ENCODE measurements at regions not wholly inside any gene's neighbourhood (a gene's known extent, or its start where the extent isn't known, plus 50 kb on each side); places are given as distances from the start of the nearest gene placed in this dataset.

DNA sequence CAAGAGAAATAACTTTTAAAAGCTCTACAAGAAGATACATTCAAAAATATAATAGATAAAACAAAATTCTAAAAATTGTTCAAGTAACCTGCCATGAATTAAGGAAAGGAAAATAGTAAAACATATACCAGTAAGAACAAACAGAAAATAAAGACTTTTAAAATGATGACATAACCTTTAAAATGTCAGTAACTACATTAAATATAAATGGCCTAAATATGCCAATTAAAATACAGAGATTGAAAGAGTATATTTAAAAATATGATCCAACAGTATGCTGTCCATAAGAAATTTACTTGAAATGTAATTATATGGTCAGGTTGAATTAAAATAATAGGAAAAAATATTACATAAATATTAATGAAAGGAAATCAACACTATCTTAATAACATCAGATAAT is 911.7 kb upstream of the POU3F3 start:
- Histone ChIP-seq H4K20me1 (ENCODE audit: insufficient read depth) (no peaks in the 10 kb centered on the region), H3K4me2 (no peak overlapping the region), H3K79me2 (ENCODE audit: insufficient read depth) (no peaks in the 10 kb centered on the region), H3K9me2 (no peaks in the 10 kb centered on the region), H3K9me3 (peaks cover 10% of the 10 kb centered on the region; the same call in 1 of the 2 replicates), H3F3A (replicated peaks; ENCODE audit: insufficient read depth) (no peaks in the 10 kb centered on the region), H3K4me3 (ENCODE audit: low read depth in 2 of 2, low read length in 1 of 2) (no peak overlapping the region), H3K4me1 (ENCODE audit: control insufficient read depth in 1 of 2, insufficient read depth in 2 of 2, low read depth in 1 of 2, low read length in 1 of 2) (no peaks in the 10 kb centered on the region), H3K27me3 (ENCODE audit: insufficient read depth) (no peaks in the 10 kb centered on the region), H3K27ac (ENCODE audit: low read depth in 2 of 2, low read length in 1 of 2) (no peak overlapping the region), H3K36me3 (replicated peaks in 1 of 2; ENCODE audit: control insufficient read depth in 1 of 2, insufficient read depth in 2 of 2, low read length in 1 of 2) (no peaks in the 10 kb centered on the region), H2AFZ (ENCODE audit: low read depth) (no peak overlapping the region), H3K9ac (no peak overlapping the region)
- DNase-seq: no peak
- ChIA-PET CTCF (no interaction called here), POLR2A (no interaction called here)
- TF ChIP-seq CTCF (IDR thresholded peaks at IDR 0.05) (no peak), RXRA (IDR thresholded peaks at IDR 0.05; ENCODE audit: borderline replicate concordance, low read depth) (no peak), MXI1 (IDR thresholded peaks at IDR 0.05; ENCODE audit: low read depth, low read length) (no peak), EP300 (IDR thresholded peaks at IDR 0.05; ENCODE audit: borderline replicate concordance in 1 of 2, low read depth in 1 of 2, low read length in 1 of 2) (no peak), MEF2A (IDR thresholded peaks at IDR 0.05; ENCODE audit: borderline replicate concordance, low read depth) (no peak), RAD21 (IDR thresholded peaks at IDR 0.05; ENCODE audit: low read length) (no peak), TCF12 (IDR thresholded peaks at IDR 0.05) (no peak), GATA2 (CRISPR knock-in tag; IDR thresholded peaks at IDR 0.05) (no peak), NFIC (IDR thresholded peaks at IDR 0.05; ENCODE audit: borderline replicate concordance) (no peak), RCOR1 (IDR thresholded peaks at IDR 0.05; ENCODE audit: low read length) (no peak)
- TF ChIP-seq, protein P1, sequence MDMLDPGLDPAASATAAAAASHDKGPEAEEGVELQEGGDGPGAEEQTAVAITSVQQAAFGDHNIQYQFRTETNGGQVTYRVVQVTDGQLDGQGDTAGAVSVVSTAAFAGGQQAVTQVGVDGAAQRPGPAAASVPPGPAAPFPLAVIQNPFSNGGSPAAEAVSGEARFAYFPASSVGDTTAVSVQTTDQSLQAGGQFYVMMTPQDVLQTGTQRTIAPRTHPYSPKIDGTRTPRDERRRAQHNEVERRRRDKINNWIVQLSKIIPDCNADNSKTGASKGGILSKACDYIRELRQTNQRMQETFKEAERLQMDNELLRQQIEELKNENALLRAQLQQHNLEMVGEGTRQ (IDR thresholded peaks at IDR 0.05; ENCODE audit: borderline replicate concordance, low read depth, low read length): no peak
- TF ChIP-seq, protein P2, sequence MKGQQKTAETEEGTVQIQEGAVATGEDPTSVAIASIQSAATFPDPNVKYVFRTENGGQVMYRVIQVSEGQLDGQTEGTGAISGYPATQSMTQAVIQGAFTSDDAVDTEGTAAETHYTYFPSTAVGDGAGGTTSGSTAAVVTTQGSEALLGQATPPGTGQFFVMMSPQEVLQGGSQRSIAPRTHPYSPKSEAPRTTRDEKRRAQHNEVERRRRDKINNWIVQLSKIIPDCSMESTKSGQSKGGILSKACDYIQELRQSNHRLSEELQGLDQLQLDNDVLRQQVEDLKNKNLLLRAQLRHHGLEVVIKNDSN (IDR thresholded peaks at IDR 0.05; ENCODE audit: borderline replicate concordance, low read depth): no peak
- TF ChIP-seq, protein P3, sequence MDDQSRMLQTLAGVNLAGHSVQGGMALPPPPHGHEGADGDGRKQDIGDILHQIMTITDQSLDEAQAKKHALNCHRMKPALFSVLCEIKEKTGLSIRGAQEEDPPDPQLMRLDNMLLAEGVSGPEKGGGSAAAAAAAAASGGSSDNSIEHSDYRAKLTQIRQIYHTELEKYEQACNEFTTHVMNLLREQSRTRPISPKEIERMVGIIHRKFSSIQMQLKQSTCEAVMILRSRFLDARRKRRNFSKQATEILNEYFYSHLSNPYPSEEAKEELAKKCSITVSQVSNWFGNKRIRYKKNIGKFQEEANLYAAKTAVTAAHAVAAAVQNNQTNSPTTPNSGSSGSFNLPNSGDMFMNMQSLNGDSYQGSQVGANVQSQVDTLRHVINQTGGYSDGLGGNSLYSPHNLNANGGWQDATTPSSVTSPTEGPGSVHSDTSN (IDR thresholded peaks at IDR 0.05): no peak

- POLR2A ChIA-PET: no interaction called here
- Histone ChIP-seq H3K36me3 (replicated peaks in 1 of 2; ENCODE audit: control insufficient read depth in 1 of 2, insufficient read depth in 2 of 2, low read length in 1 of 2) (no peaks in the 10 kb centered on the region), H3F3A (replicated peaks; ENCODE audit: insufficient read depth) (no peaks in the 10 kb centered on the region), H3K27ac (ENCODE audit: low read depth in 2 of 2, low read length in 1 of 2) (no peak overlapping the region), H3K4me2 (no peak overlapping the region), H2AFZ (ENCODE audit: low read depth) (no peak overlapping the region), H3K9me2 (no peaks in the 10 kb centered on the region), H3K27me3 (ENCODE audit: insufficient read depth) (no peaks in the 10 kb centered on the region), H3K4me3 (ENCODE audit: low read depth in 2 of 2, low read length in 1 of 2) (no peak overlapping the region), H3K4me1 (ENCODE audit: control insufficient read depth in 1 of 2, insufficient read depth in 2 of 2, low read depth in 1 of 2, low read length in 1 of 2) (no peaks in the 10 kb centered on the region), H3K9me3 (peaks cover 9% of the 10 kb centered on the region; the same call in 1 of the 2 replicates), H3K79me2 (ENCODE audit: insufficient read depth) (no peaks in the 10 kb centered on the region), H4K20me1 (ENCODE audit: insufficient read depth) (no peaks in the 10 kb centered on the region), H3K9ac (no peak overlapping the region)
- no peak for DNase-seq
- CTCF ChIA-PET: interaction anchor here (1.0 to 1.4 kb wide), 2 partner anchors 14 to 116 kb away, joined by 4 to 6 read pairs; no protein-coding TSS in a partner anchor
- TF ChIP-seq, protein P3 (IDR thresholded peaks at IDR 0.05): no peak
- TF ChIP-seq SMC3 (IDR thresholded peaks at IDR 0.05; ENCODE audit: low read depth, low read length): no peak
- no peak for TF ChIP-seq CTCF (IDR thresholded peaks at IDR 0.05)
- TF ChIP-seq, protein P1 (IDR thresholded peaks at IDR 0.05; ENCODE audit: borderline replicate concordance, low read depth, low read length): no peak
- no peak for TF ChIP-seq EP300 (IDR thresholded peaks at IDR 0.05; ENCODE audit: borderline replicate concordance in 1 of 2, low read depth in 1 of 2, low read length in 1 of 2)
- 0% methylated on average over 2 of the region's 2 CpGs for WGBS (ENCODE audit: low lambda C conversion rate)
Measured at GRCh38 chr2:103945083-103945482, 908.8 kb upstream of the POU3F3 start.
